Transverse colon (tissue), 4 donors: ENCODE measurements at regions not wholly inside any gene's neighbourhood (a gene's known extent, or its start where the extent isn't known, plus 50 kb on each side); places are given as distances from the start of the nearest gene placed in this dataset.

Experiments used
- DNase-seq: peaks from one replicate; pipeline ENCODE4 v3.0.0-alpha.2; 2019
- H3K27ac ChIP-seq, 4 donors: fragments of 200-600 bp; sonication (generic); 2 replicates each; pipeline ENCODE4 v1.5.1; 2016 to 2018; ENCODE audit warnings: inconsistent platforms in 4 of 4
- H3K27me3 ChIP-seq: fragments of 200-600 bp; sonication (generic); 2 replicates; pipeline ENCODE4 v1.5.1; 2017; ENCODE audit warnings: inconsistent platforms
- H3K36me3 ChIP-seq, 4 donors: fragments of 200-600 bp; sonication (generic); 2 replicates each; pipeline ENCODE4 v1.5.1; 2017 to 2019; ENCODE audit warnings: inconsistent platforms in 4 of 4
- H3K4me1 ChIP-seq, 4 donors: fragments of 200-600 bp; sonication (generic); 2 replicates each; pipeline ENCODE4 v1.5.1; 2017 to 2020; ENCODE audit warnings: inconsistent platforms in 4 of 4
- H3K4me3 ChIP-seq, 4 donors: fragments of 200-600 bp; sonication (generic); 1 replicate in 1 of 4; 2 replicates in 3 of 4; pipeline versions ENCODE4 v1.5.1 to v1.6.1; 2017 to 2019; ENCODE audit warnings: inconsistent platforms in 4 of 4
- H3K9me3 ChIP-seq, 2 donors: fragments of 200-600 bp; sonication (generic); 2 replicates each; pipeline ENCODE4 v1.5.1; 2017 to 2019; ENCODE audit warnings: inconsistent platforms in 2 of 2
- CTCF ChIP-seq, 5 experiments: fragments of 200-600 bp in 3 of 5; fragments of 450-650 bp in 2 of 5; sonication (generic) in 3 of 5; IDR thresholded peaks; 1 replicate in 2 of 5; 2 replicates in 3 of 5; pipeline ENCODE4 v1.5.1; 2016 to 2017; ENCODE audit warnings: antibody characterized with exemption in 5 of 5, inconsistent platforms in 3 of 5, mild to moderate bottlenecking in 2 of 5, moderate library complexity in 1 of 5
- EP300 ChIP-seq: sonication (generic); formaldehyde crosslinking; IDR thresholded peaks from one replicate; pipeline ENCODE4 v1.6.1; 2017; ENCODE audit warnings: antibody characterized with exemption, low read depth
- POLR2A ChIP-seq: fragments of 450-650 bp; IDR thresholded peaks from one replicate; pipeline ENCODE4 v1.6.1; 2016; ENCODE audit warnings: antibody characterized with exemption, mild to moderate bottlenecking, moderate library complexity
- POLR2AphosphoS5 ChIP-seq, 3 donors: sonication (generic); formaldehyde crosslinking; IDR thresholded peaks; one replicate each; pipeline ENCODE4 v1.6.1; 2016; ENCODE audit warnings: antibody characterized with exemption in 3 of 3
- WGBS, 2 donors: methylation state at CpG; one replicate each; pipeline ENCODE4 v1.1.5; 2018; ENCODE audit warnings: low coverage in 1 of 2; 5-methylcytosine and 5-hydroxymethylcytosine counted together
- in situ Hi-C, 4 donors: fragments of 200-750 bp; cut with MboI; loops; one replicate each; pipeline versions ENCODE4 v1.15.0 to v1.15.1; 2017; ENCODE audit warnings: low sequenced_read_pairs in 3 of 4, low pct_ligation_motif_present in 1 of 4, low pct_unique_long_range_greater_than_20kb in 1 of 4
- intact Hi-C: fragments of 100-400 bp; cut with DNase I; formaldehyde crosslinking; loops from one replicate; pipeline ENCODE4 v1.15.1; 2023; ENCODE audit warnings: low total_unique reads

GRCh38 chr6:40192516-40192915 lies 258.3 kb upstream of the MOCS1 start:
- in situ Hi-C loops, result no loop called here
- Histone ChIP-seq H3K27me3 (no peaks in the 10 kb centered on the region), H3K9me3 (no peaks in the 10 kb centered on the region), H3K27ac (no peak overlapping the region), H3K4me1 (no peaks in the 10 kb centered on the region), H3K36me3 (no peaks in the 10 kb centered on the region), H3K4me3 (no peak overlapping the region)
- no peak for TF ChIP-seq POLR2A
- TF ChIP-seq CTCF (IDR thresholded peaks at IDR 0.05), result no peak
- no peak for TF ChIP-seq POLR2AphosphoS5 (IDR thresholded peaks at IDR 0.05)
- TF ChIP-seq EP300, result no peak
- 72 to 73% methylated on average over 4 of the region's 4 CpGs for WGBS, 2 donors
- DNase-seq, result no peak
- intact Hi-C loops, result no loop called here

GRCh38 chr6:40188931-40189330 lies 254.7 kb upstream of the MOCS1 start:
- Histone ChIP-seq H3K36me3 (no peaks in the 10 kb centered on the region), H3K27me3 (no peaks in the 10 kb centered on the region), H3K4me3 (no peak overlapping the region), H3K4me1 (no peaks in the 10 kb centered on the region), H3K9me3 (peaks cover 2 to 10% of the 10 kb centered on the region in 2 donors), H3K27ac (no peak overlapping the region)
- intact Hi-C loops, result no loop called here
- no peak for DNase-seq
- in situ Hi-C loops, result no loop called here
- WGBS, 2 donors, result 71 to 85% methylated on average over 1 of the region's 1 CpG
- TF ChIP-seq POLR2A (no peak), POLR2AphosphoS5 (IDR thresholded peaks at IDR 0.05) (no peak), CTCF (IDR thresholded peaks at IDR 0.05) (no peak), EP300 (no peak)

DNA sequence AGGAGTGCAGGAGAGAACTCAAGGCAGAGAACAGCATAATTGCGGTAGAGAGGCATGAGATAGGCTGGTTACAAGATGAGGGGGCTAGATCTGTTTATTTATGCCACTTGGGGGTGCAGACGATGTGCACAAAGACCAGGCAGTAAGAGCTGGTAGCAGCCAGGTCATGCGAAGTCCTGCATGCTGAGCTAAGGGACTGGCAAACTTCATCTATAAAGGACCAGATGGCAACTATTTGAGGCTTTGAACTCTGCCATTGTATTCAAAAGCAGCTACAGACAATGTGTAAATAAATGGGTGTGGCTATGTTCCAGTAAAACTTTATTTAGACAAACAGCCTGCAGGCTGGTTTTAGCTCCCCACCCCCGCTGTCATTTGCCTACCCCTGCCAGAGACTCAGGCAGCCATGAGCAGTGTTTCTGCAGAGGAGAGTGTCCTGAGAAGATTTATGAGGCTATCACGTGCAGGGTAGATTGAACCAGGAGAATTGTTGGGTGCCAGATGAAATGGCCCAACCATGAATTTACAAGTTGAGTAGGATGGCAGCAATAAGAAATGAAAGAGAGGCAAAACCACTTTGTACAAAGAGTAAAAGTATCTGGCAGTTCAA lies 253.4 kb upstream of the MOCS1 start:
- TF ChIP-seq POLR2A (no peak), POLR2AphosphoS5 (IDR thresholded peaks at IDR 0.05) (no peak), CTCF (IDR thresholded peaks at IDR 0.05) (no peak), EP300 (no peak)
- H3K36me3 ChIP-seq, result no peaks in the 10 kb centered on the region
- no peaks in the 10 kb centered on the region for H3K27me3 ChIP-seq
- 57 to 61% methylated on average over 3 to 5 of the region's 5 CpGs for WGBS, 2 donors
- no peak overlapping the region for H3K27ac ChIP-seq
- intact Hi-C loops, result no loop called here
- in situ Hi-C loops, result no loop called here
- no peaks in the 10 kb centered on the region for H3K4me1 ChIP-seq
- H3K9me3 ChIP-seq, result peaks cover 8 to 10% of the 10 kb centered on the region in 2 donors
- no peak overlapping the region for H3K4me3 ChIP-seq
- no peak for DNase-seq

GRCh38 chr6:40185486-40185885 lies 251.2 kb upstream of the MOCS1 start:
- in situ Hi-C loops, result no loop called here

GRCh38 chr6:40183902-40184301 lies 249.6 kb upstream of the MOCS1 start:
- Histone ChIP-seq H3K36me3 (no peaks in the 10 kb centered on the region), H3K4me1 (no peaks in the 10 kb centered on the region), H3K27ac (no peak overlapping the region), H3K9me3 (peaks cover 8 to 10% of the 10 kb centered on the region in 2 donors), H3K4me3 (no peak overlapping the region), H3K27me3 (no peaks in the 10 kb centered on the region)
- in situ Hi-C loops, result no loop called here
- DNase-seq, result no peak
- intact Hi-C loops, result no loop called here
- TF ChIP-seq POLR2A, result no peak
- no peak for TF ChIP-seq POLR2AphosphoS5 (IDR thresholded peaks at IDR 0.05)
- no peak for TF ChIP-seq EP300
- TF ChIP-seq CTCF (IDR thresholded peaks at IDR 0.05), result no peak
- 95 to 100% methylated on average over 1 to 4 of the region's 4 CpGs for WGBS, 2 donors

More at GRCh38 chr6:40185486-40185885, 251.2 kb upstream of the MOCS1 start:
- H3K4me1 ChIP-seq, result no peaks in the 10 kb centered on the region
- 95 to 100% methylated on average over 1 of the region's 1 CpG for WGBS, 2 donors
- H3K36me3 ChIP-seq, result no peaks in the 10 kb centered on the region
- H3K9me3 ChIP-seq, result peaks cover 8 to 10% of the 10 kb centered on the region in 2 donors
- TF ChIP-seq POLR2A, result no peak
- no peaks in the 10 kb centered on the region for H3K27me3 ChIP-seq
- intact Hi-C loops, result no loop called here
- H3K4me3 ChIP-seq, result no peak overlapping the region
- H3K27ac ChIP-seq, result no peak overlapping the region
- no peak for DNase-seq
